Embryonic facial prominence (tissue), 1 donor: ENCODE measurements at regions not wholly inside any gene's neighbourhood (a gene's known extent, or its start where the extent isn't known, plus 50 kb on each side); places are given as distances from the start of the nearest gene placed in this dataset.

Experiments
- DNase-seq: peaks from one replicate; pipeline ENCODE4 v3.0.0-alpha.2; 2016; ENCODE audit errors: extremely low spot score

- no peak for DNase-seq
These were observed 104.8 kb upstream of the SIRPA start for GRCh38 chr20:1790386-1790785.

GRCh38 chr20:1788044-1788443 is 107.2 kb upstream of the SIRPA start:
- DNase-seq: no peak

GRCh38 chr20:1786486-1786885 is 108.7 kb upstream of the SIRPA start:
- DNase-seq: no peak

- no peak for DNase-seq
These were observed 110.6 kb upstream of the SIRPA start for GRCh38 chr20:1784586-1784985.

GRCh38 chr20:1783245-1783644 is 112.0 kb upstream of the SIRPA start:
- no peak for DNase-seq

GRCh38 chr20:1782181-1782580 is 113.0 kb upstream of the SIRPA start:
- no peak for DNase-seq

- no peak for DNase-seq
These were observed 115.6 kb upstream of the SIRPA start for GRCh38 chr20:1779567-1779966.

- no peak for DNase-seq
These were observed 116.9 kb upstream of the SIRPA start for GRCh38 chr20:1778338-1778737.

- no peak for DNase-seq
These were observed 117.8 kb upstream of the SIRPA start for GRCh38 chr20:1777476-1777820.

- peak; percentile 77 for DNase-seq
These were observed 118.3 kb upstream of the SIRPA start for GRCh38 chr20:1776681-1777475.

- no peak for DNase-seq
These were observed 117.5 kb upstream of the SIRPG start for GRCh38 chr20:1775117-1775516.

- DNase-seq: no peak
These were observed 116.9 kb upstream of the SIRPG start for GRCh38 chr20:1774479-1774878.

GRCh38 chr20:1773816-1774215 is 116.2 kb upstream of the SIRPG start:
- DNase-seq: no peak

GRCh38 chr20:1769491-1769890 is 111.9 kb upstream of the SIRPG start:
- no peak for DNase-seq

- no peak for DNase-seq
These were observed 109.2 kb upstream of the SIRPG start for GRCh38 chr20:1766731-1767130.

GRCh38 chr20:1764136-1765033 is 106.8 kb upstream of the SIRPG start:
- DNase-seq: peak; percentile 22

GRCh38 chr20:1761598-1761997 is 104.0 kb upstream of the SIRPG start:
- DNase-seq: no peak

GRCh38 chr20:1761116-1761515 is 103.5 kb upstream of the SIRPG start:
- DNase-seq: no peak

GRCh38 chr20:1758765-1759164 is 101.2 kb upstream of the SIRPG start:
- DNase-seq: no peak

- no peak for DNase-seq
These were observed 100.3 kb upstream of the SIRPG start for GRCh38 chr20:1757606-1758512.

- no peak for DNase-seq
These were observed 99.5 kb upstream of the SIRPG start for GRCh38 chr20:1757072-1757471.

- no peak for DNase-seq
These were observed 97.2 kb upstream of the SIRPG start for GRCh38 chr20:1754749-1755148.
